CD4-positive, alpha-beta T cell (primary cell): ENCODE measurements at regions not wholly inside any gene's neighbourhood (a gene's known extent, or its start where the extent isn't known, plus 50 kb on each side); places are given as distances from the start of the nearest gene placed in this dataset.

Experiments
- ATAC-seq: fragments of 200-7000 bp; cut with Tn5 transposase; one replicate; pipeline ENCODE4 v1.10.0; 2022; ENCODE audit warnings: mild to moderate bottlenecking; ENCODE audit not compliant: poor library complexity
- CTCF ChIA-PET: fragments of 350-600 bp; sonication (Branson Sonifier 250); formaldehyde crosslinking; loops from one replicate; lab custom pipeline; 2021; ENCODE audit warnings: antibody characterized with exemption, inconsistent platforms; lab: Charles Lee
- POLR2A ChIA-PET: fragments of 350-600 bp; sonication (Branson Sonifier 250); formaldehyde crosslinking; loops from one replicate; lab custom pipeline; 2021; ENCODE audit warnings: antibody characterized with exemption, inconsistent platforms; lab: Charles Lee
- DNase-seq, 14 experiments: peaks; one replicate each; pipeline ENCODE4 v3.0.0-alpha.2; 2013 to 2020; ENCODE audit warnings: mixed read lengths in 2 of 14
- H3K27ac ChIP-seq, 2 donors: one replicate each; pipeline versions ENCODE4 v1.5.1 to v1.7.0; 2013; ENCODE audit warnings: low read length in 2 of 2, low read depth in 1 of 2, mild to moderate bottlenecking in 1 of 2
- H3K27me3 ChIP-seq, 2 experiments: 1 replicate in 1 of 2; 2 replicates in 1 of 2; pipeline versions ENCODE4 v1.6.1 to v1.7.0; 2013; ENCODE audit warnings: low read length in 2 of 2, control low read depth in 1 of 2, mild to moderate bottlenecking in 1 of 2, moderate library complexity in 1 of 2; ENCODE audit not compliant: insufficient read depth in 2 of 2, control insufficient read depth in 1 of 2
- H3K36me3 ChIP-seq: one replicate; pipeline ENCODE4 v1.6.1; 2013; ENCODE audit warnings: low read length, control low read depth; ENCODE audit not compliant: insufficient read depth
- H3K4me1 ChIP-seq: one replicate; pipeline ENCODE4 v1.6.1; 2013; ENCODE audit warnings: low read length, control low read depth; ENCODE audit not compliant: insufficient read depth
- H3K4me3 ChIP-seq: one replicate; pipeline ENCODE4 v1.5.1; 2013; ENCODE audit warnings: mild to moderate bottlenecking, low read length, moderate library complexity
- H3K9me3 ChIP-seq, 2 experiments: 1 replicate in 1 of 2; 2 replicates in 1 of 2; pipeline versions ENCODE4 v1.6.1 to v1.7.0; 2013; ENCODE audit warnings: low read length in 2 of 2, mild to moderate bottlenecking in 2 of 2, control low read depth in 1 of 2, moderate library complexity in 1 of 2; ENCODE audit not compliant: control insufficient read depth in 1 of 2, insufficient read depth in 1 of 2
- H3K27ac Mint-ChIP-seq: one replicate; pipeline ENCODE4 v1.8.0; 2020; ENCODE audit warnings: mixed read lengths
- H3K27me3 Mint-ChIP-seq: one replicate; pipeline ENCODE4 v1.8.0; 2021; ENCODE audit warnings: mixed read lengths
- H3K36me3 Mint-ChIP-seq: one replicate; pipeline ENCODE4 v1.8.0; 2021; ENCODE audit warnings: low read depth, mixed read lengths
- H3K4me1 Mint-ChIP-seq: one replicate; pipeline ENCODE4 v1.8.0; 2021; ENCODE audit warnings: low read depth, mixed read lengths
- H3K4me3 Mint-ChIP-seq: one replicate; pipeline ENCODE4 v1.8.0; 2020; ENCODE audit warnings: mild to moderate bottlenecking, mixed read lengths
- H3K9me3 Mint-ChIP-seq: one replicate; pipeline ENCODE4 v1.8.0; 2020; ENCODE audit warnings: mixed read lengths
- CTCF ChIP-seq: fragments of 200-600 bp; IDR thresholded peaks from one replicate; pipeline ENCODE4 v1.8.0; 2022; ENCODE audit warnings: antibody characterized with exemption, mild to moderate bottlenecking
- intact Hi-C, 2 experiments: fragments of 100-400 bp; cut with DNase I in 1 of 2; cut with micrococcal nuclease in 1 of 2; formaldehyde crosslinking; loops; one replicate each; pipeline versions ENCODE4 v1.15.1 to v1.9.0; 2023 to 2025; cut with DNase I, micrococcal nuclease

GRCh38 chr2:66899109-66899508 lies 464.2 kb downstream of the MEIS1 start:
- ChIA-PET CTCF (no interaction called here), POLR2A (no interaction called here)
- TF ChIP-seq CTCF, result no peak
- H3K27ac Mint-ChIP-seq, result no peak overlapping the region
- H3K36me3 Mint-ChIP-seq, result no peaks in the 10 kb centered on the region
- no peaks in the 10 kb centered on the region for H3K4me1 Mint-ChIP-seq
- Histone ChIP-seq H3K36me3 (no peaks in the 10 kb centered on the region), H3K27ac (no peak overlapping the region), H3K9me3 (no peaks in the 10 kb centered on the region), H3K27me3 (no peaks in the 10 kb centered on the region), H3K4me1 (no peaks in the 10 kb centered on the region), H3K4me3 (no peak overlapping the region)
- DNase-seq (no peak), ATAC-seq (no peak)
- H3K4me3 Mint-ChIP-seq, result no peak overlapping the region
- peaks cover 5% of the 10 kb centered on the region for H3K9me3 Mint-ChIP-seq
- H3K27me3 Mint-ChIP-seq, result no peaks in the 10 kb centered on the region
- intact Hi-C loops, result no loop called here

- Mint-ChIP-seq H3K4me3 (no peak overlapping the region), H3K27ac (no peak overlapping the region), H3K4me1 (no peaks in the 10 kb centered on the region), H3K36me3 (no peaks in the 10 kb centered on the region), H3K9me3 (peaks cover 5% of the 10 kb centered on the region), H3K27me3 (no peaks in the 10 kb centered on the region)
- Histone ChIP-seq H3K27ac (no peak overlapping the region), H3K9me3 (no peaks in the 10 kb centered on the region), H3K27me3 (no peaks in the 10 kb centered on the region), H3K4me3 (no peak overlapping the region), H3K36me3 (no peaks in the 10 kb centered on the region), H3K4me1 (no peaks in the 10 kb centered on the region)
- no peak for DNase-seq
- ChIA-PET CTCF (no interaction called here), POLR2A (no interaction called here)
- ATAC-seq, result no peak
- no peak for TF ChIP-seq CTCF
- intact Hi-C loops, result no loop called here
Measured at GRCh38 chr2:66899648-66900047, 464.7 kb downstream of the MEIS1 start.

GRCh38 chr2:66901344-66901743 lies 466.4 kb downstream of the MEIS1 start:
- intact Hi-C loops, result no loop called here
- TF ChIP-seq CTCF, result no peak
- Histone ChIP-seq H3K9me3 (no peaks in the 10 kb centered on the region), H3K4me3 (no peak overlapping the region), H3K27me3 (no peaks in the 10 kb centered on the region), H3K27ac (no peak overlapping the region), H3K4me1 (no peaks in the 10 kb centered on the region), H3K36me3 (no peaks in the 10 kb centered on the region)
- Mint-ChIP-seq H3K4me3 (no peak overlapping the region), H3K27ac (no peak overlapping the region), H3K9me3 (peaks cover 7% of the 10 kb centered on the region), H3K27me3 (no peaks in the 10 kb centered on the region), H3K4me1 (no peaks in the 10 kb centered on the region), H3K36me3 (no peaks in the 10 kb centered on the region)
- ChIA-PET POLR2A (no interaction called here), CTCF (no interaction called here)
- ATAC-seq (no peak), DNase-seq (no peak)
